ENCODE measurements at regions not wholly inside any gene's neighbourhood (a gene's known extent, or its start where the extent isn't known, plus 50 kb on each side); places are given as distances from the start of the nearest gene placed in this dataset.

- TF ChIP-seq POLR2AphosphoS5 (IDR thresholded peaks at IDR 0.05; ENCODE audit: low read depth, low read length) (no peak), POLR2A (IDR thresholded peaks at IDR 0.05; ENCODE audit: low read depth, low read length) (no peak), TAF1 (IDR thresholded peaks at IDR 0.05; ENCODE audit: borderline replicate concordance, low read depth, low read length) (no peak)
Observed at GRCh38 chr3:177837951-177838655, 640.8 kb upstream of the TBL1XR1 start.
